ENCODE measurements at regions not wholly inside any gene's neighbourhood (a gene's known extent, or its start where the extent isn't known, plus 50 kb on each side); places are given as distances from the start of the nearest gene placed in this dataset.

GRCh38 chr2:15703365-15703869 lies 111.7 kb downstream of the DDX1 start:
- Mint-ChIP-seq H3K36me3 (no peaks in the 10 kb centered on the region), H3K4me1 (ENCODE audit: unreplicated experiment) (no peaks in the 10 kb centered on the region), H3K4me3 (no peak overlapping the region), H3K27ac (no peak overlapping the region), H3K9me3 (no peaks in the 10 kb centered on the region), H3K27me3 (no peaks in the 10 kb centered on the region)
- no peak for TF ChIP-seq CTCF (conservative IDR thresholded peaks at IDR 0.05)
- no peak for DNase-seq (ENCODE audit: extremely low spot score, unreplicated experiment)

GRCh38 chr2:15704086-15704787 lies 112.6 kb downstream of the DDX1 start:
- DNase-seq (ENCODE audit: extremely low spot score, unreplicated experiment): no peak
- Mint-ChIP-seq H3K27me3 (no peaks in the 10 kb centered on the region), H3K4me3 (no peak overlapping the region), H3K4me1 (ENCODE audit: unreplicated experiment) (peaks cover 2% of the 10 kb centered on the region), H3K27ac (peak overlapping the region; percentile 29), H3K9me3 (no peaks in the 10 kb centered on the region), H3K36me3 (no peaks in the 10 kb centered on the region)
- no peak for TF ChIP-seq CTCF (conservative IDR thresholded peaks at IDR 0.05)

- Mint-ChIP-seq H3K9me3 (peaks cover 2% of the 10 kb centered on the region), H3K36me3 (no peaks in the 10 kb centered on the region), H3K27ac (no peak overlapping the region), H3K4me1 (ENCODE audit: unreplicated experiment) (peaks cover 6% of the 10 kb centered on the region), H3K4me3 (no peak overlapping the region), H3K27me3 (no peaks in the 10 kb centered on the region)
- TF ChIP-seq CTCF (conservative IDR thresholded peaks at IDR 0.05): no peak
- DNase-seq (ENCODE audit: extremely low spot score, unreplicated experiment): no peak
These were observed 113.1 kb downstream of the DDX1 start for GRCh38 chr2:15704788-15705115.

GRCh38 chr2:15705310-15705709 lies 113.6 kb downstream of the DDX1 start:
- Mint-ChIP-seq H3K27me3 (no peaks in the 10 kb centered on the region), H3K4me3 (no peak overlapping the region), H3K27ac (no peak overlapping the region), H3K9me3 (peaks cover 5% of the 10 kb centered on the region), H3K36me3 (no peaks in the 10 kb centered on the region), H3K4me1 (ENCODE audit: unreplicated experiment) (peaks cover 6% of the 10 kb centered on the region)
- no peak for TF ChIP-seq CTCF (conservative IDR thresholded peaks at IDR 0.05)
- no peak for DNase-seq (ENCODE audit: extremely low spot score, unreplicated experiment)

- Mint-ChIP-seq H3K4me3 (no peak overlapping the region), H3K4me1 (ENCODE audit: unreplicated experiment) (peaks cover 6% of the 10 kb centered on the region), H3K9me3 (peaks cover 5% of the 10 kb centered on the region), H3K36me3 (no peaks in the 10 kb centered on the region), H3K27ac (no peak overlapping the region), H3K27me3 (no peaks in the 10 kb centered on the region)
- TF ChIP-seq CTCF (conservative IDR thresholded peaks at IDR 0.05): no peak
- DNase-seq (ENCODE audit: extremely low spot score, unreplicated experiment): no peak
These were observed 114.2 kb downstream of the DDX1 start for GRCh38 chr2:15705839-15706386.

Measured in type B pancreatic cell (in vitro differentiated cells).